ENCODE measurements at regions not wholly inside any gene's neighbourhood (a gene's known extent, or its start where the extent isn't known, plus 50 kb on each side); places are given as distances from the start of the nearest gene placed in this dataset.

DNA sequence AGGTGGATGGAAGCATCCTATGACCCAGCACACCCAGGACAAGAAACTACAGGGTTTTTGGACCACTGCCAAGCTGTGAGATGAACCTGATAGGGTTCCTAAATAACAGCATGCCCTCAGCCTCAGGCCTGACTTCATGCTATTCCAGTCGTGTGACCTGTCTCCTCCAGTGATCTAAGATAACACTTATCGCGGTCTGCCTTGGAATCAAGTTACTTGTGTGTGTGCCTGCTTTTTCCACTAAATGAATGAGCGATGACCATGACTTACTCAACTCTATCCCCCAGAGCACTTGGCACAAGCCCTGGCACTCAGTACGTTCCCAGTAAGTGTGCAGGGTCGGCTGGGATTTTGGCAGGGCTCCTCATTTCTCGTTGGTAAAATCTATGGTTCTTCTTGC is 172.7 kb upstream of the TP63 start (continued):
- no peak for TF ChIP-seq ZNF219 (CRISPR knock-in tag; IDR thresholded peaks at IDR 0.05; ENCODE audit: borderline replicate concordance)
- no peak for TF ChIP-seq ESRRA (CRISPR knock-in tag; IDR thresholded peaks at IDR 0.05; ENCODE audit: borderline replicate concordance)
- TF ChIP-seq USF1 (CRISPR knock-in tag; IDR thresholded peaks at IDR 0.05) = no peak
- no peak for TF ChIP-seq NR1H2 (CRISPR knock-in tag; IDR thresholded peaks at IDR 0.05)
- no peak for TF ChIP-seq HMGXB4 (CRISPR knock-in tag; IDR thresholded peaks at IDR 0.05)
- TF ChIP-seq, protein P1, sequence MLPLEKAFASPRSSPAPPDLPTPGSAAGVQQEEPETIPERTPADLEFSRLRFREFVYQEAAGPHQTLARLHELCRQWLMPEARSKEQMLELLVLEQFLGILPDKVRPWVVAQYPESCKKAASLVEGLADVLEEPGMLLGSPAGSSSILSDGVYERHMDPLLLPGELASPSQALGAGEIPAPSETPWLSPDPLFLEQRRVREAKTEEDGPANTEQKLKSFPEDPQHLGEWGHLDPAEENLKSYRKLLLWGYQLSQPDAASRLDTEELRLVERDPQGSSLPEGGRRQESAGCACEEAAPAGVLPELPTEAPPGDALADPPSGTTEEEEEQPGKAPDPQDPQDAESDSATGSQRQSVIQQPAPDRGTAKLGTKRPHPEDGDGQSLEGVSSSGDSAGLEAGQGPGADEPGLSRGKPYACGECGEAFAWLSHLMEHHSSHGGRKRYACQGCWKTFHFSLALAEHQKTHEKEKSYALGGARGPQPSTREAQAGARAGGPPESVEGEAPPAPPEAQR (CRISPR knock-in tag; IDR thresholded peaks at IDR 0.05) = no peak
- TF ChIP-seq ZNF232 (CRISPR knock-in tag; IDR thresholded peaks at IDR 0.05) = no peak
- TF ChIP-seq HMGA2 (CRISPR knock-in tag; IDR thresholded peaks at IDR 0.05) = no peak
- TF ChIP-seq, protein P2, sequence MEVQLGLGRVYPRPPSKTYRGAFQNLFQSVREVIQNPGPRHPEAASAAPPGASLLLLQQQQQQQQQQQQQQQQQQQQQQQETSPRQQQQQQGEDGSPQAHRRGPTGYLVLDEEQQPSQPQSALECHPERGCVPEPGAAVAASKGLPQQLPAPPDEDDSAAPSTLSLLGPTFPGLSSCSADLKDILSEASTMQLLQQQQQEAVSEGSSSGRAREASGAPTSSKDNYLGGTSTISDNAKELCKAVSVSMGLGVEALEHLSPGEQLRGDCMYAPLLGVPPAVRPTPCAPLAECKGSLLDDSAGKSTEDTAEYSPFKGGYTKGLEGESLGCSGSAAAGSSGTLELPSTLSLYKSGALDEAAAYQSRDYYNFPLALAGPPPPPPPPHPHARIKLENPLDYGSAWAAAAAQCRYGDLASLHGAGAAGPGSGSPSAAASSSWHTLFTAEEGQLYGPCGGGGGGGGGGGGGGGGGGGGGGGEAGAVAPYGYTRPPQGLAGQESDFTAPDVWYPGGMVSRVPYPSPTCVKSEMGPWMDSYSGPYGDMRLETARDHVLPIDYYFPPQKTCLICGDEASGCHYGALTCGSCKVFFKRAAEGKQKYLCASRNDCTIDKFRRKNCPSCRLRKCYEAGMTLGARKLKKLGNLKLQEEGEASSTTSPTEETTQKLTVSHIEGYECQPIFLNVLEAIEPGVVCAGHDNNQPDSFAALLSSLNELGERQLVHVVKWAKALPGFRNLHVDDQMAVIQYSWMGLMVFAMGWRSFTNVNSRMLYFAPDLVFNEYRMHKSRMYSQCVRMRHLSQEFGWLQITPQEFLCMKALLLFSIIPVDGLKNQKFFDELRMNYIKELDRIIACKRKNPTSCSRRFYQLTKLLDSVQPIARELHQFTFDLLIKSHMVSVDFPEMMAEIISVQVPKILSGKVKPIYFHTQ (CRISPR knock-in tag; IDR thresholded peaks at IDR 0.05) = no peak

- Mint-ChIP-seq H3K9me3 (peaks cover 16% of the 10 kb centered on the region), H3K36me3 (peaks cover 7% of the 10 kb centered on the region), H3K4me3 (no peak overlapping the region), H3K27me3 (ENCODE audit: low read depth) (no peaks in the 10 kb centered on the region), H3K4me1 (peaks cover 8% of the 10 kb centered on the region), H3K27ac (no peak overlapping the region)
- TF ChIP-seq, protein P3, sequence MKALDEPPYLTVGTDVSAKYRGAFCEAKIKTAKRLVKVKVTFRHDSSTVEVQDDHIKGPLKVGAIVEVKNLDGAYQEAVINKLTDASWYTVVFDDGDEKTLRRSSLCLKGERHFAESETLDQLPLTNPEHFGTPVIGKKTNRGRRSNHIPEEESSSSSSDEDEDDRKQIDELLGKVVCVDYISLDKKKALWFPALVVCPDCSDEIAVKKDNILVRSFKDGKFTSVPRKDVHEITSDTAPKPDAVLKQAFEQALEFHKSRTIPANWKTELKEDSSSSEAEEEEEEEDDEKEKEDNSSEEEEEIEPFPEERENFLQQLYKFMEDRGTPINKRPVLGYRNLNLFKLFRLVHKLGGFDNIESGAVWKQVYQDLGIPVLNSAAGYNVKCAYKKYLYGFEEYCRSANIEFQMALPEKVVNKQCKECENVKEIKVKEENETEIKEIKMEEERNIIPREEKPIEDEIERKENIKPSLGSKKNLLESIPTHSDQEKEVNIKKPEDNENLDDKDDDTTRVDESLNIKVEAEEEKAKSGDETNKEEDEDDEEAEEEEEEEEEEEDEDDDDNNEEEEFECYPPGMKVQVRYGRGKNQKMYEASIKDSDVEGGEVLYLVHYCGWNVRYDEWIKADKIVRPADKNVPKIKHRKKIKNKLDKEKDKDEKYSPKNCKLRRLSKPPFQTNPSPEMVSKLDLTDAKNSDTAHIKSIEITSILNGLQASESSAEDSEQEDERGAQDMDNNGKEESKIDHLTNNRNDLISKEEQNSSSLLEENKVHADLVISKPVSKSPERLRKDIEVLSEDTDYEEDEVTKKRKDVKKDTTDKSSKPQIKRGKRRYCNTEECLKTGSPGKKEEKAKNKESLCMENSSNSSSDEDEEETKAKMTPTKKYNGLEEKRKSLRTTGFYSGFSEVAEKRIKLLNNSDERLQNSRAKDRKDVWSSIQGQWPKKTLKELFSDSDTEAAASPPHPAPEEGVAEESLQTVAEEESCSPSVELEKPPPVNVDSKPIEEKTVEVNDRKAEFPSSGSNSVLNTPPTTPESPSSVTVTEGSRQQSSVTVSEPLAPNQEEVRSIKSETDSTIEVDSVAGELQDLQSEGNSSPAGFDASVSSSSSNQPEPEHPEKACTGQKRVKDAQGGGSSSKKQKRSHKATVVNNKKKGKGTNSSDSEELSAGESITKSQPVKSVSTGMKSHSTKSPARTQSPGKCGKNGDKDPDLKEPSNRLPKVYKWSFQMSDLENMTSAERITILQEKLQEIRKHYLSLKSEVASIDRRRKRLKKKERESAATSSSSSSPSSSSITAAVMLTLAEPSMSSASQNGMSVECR (CRISPR knock-in tag; IDR thresholded peaks at IDR 0.05; ENCODE audit: borderline replicate concordance) = no peak
- POLR2A ChIA-PET = no interaction called here
- CTCF ChIA-PET = no interaction called here
- ATAC-seq (no peak), DNase-seq (ENCODE audit: low spot score) (no peak)
These were observed 172.0 kb upstream of the TP63 start for GRCh38 chr3:189459231-189459630.

- DNase-seq (ENCODE audit: low spot score) (no peak), ATAC-seq (no peak)
- H3K27ac Mint-ChIP-seq = no peak overlapping the region
- no peak overlapping the region for H3K4me3 Mint-ChIP-seq
- 0 out of 2 replicates have a peak, but pooled peaks cover 3% of the 10 kb centered on the region for H3K36me3 Mint-ChIP-seq
- no peaks in the 10 kb centered on the region for H3K27me3 Mint-ChIP-seq (ENCODE audit: low read depth)
- peaks cover 7% of the 10 kb centered on the region for H3K9me3 Mint-ChIP-seq
- ChIA-PET CTCF (no interaction called here), POLR2A (no interaction called here)
- H3K4me1 Mint-ChIP-seq = peaks cover 8% of the 10 kb centered on the region
- TF ChIP-seq TP53 (CRISPR knock-in tag; IDR thresholded peaks at IDR 0.05) = no peak
- TF ChIP-seq PRDM15 (CRISPR knock-in tag; IDR thresholded peaks at IDR 0.05) = no peak
- no peak for TF ChIP-seq ERG (CRISPR knock-in tag; IDR thresholded peaks at IDR 0.05)
- TF ChIP-seq ZNF423 (CRISPR knock-in tag; IDR thresholded peaks at IDR 0.05) = no peak
- TF ChIP-seq ZNF138 (CRISPR knock-in tag; conservative IDR thresholded peaks at IDR 0.05) = no peak
- no peak for TF ChIP-seq ZNF232 (CRISPR knock-in tag; IDR thresholded peaks at IDR 0.05)
- TF ChIP-seq, protein P4, sequence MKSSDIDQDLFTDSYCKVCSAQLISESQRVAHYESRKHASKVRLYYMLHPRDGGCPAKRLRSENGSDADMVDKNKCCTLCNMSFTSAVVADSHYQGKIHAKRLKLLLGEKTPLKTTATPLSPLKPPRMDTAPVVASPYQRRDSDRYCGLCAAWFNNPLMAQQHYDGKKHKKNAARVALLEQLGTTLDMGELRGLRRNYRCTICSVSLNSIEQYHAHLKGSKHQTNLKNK (CRISPR knock-in tag; IDR thresholded peaks at IDR 0.05) = no peak
These were observed 170.7 kb upstream of the TP63 start for GRCh38 chr3:189460511-189460910.

All from WTC11 (cell line).